GM18519 (cell line): ENCODE measurements at regions not wholly inside any gene's neighbourhood (a gene's known extent, or its start where the extent isn't known, plus 50 kb on each side); places are given as distances from the start of the nearest gene placed in this dataset.
A peak's percentile ranks its signal among the peaks of the same experiment; 100 is the strongest.
"Not testable (repeated sequence)": the region's sequence is repeated elsewhere in the genome, so short reads cannot be mapped to it uniquely, and the experiment has no call there.

Source experiments
- ATAC-seq: cut with Tn5 transposase; IDR thresholded peaks from one replicate; pipeline ENCODE4 v1.9.1; 2021; ENCODE audit warnings: mild to moderate bottlenecking, moderate library complexity; ENCODE audit not compliant: unreplicated experiment, low FRiP score

- no peak for ATAC-seq
Measured at GRCh38 chr2:7140306-7140705, 223.1 kb downstream of the RNF144A start.

- no peak for ATAC-seq
Measured at GRCh38 chr2:7145707-7146106, 228.5 kb downstream of the RNF144A start.

DNA sequence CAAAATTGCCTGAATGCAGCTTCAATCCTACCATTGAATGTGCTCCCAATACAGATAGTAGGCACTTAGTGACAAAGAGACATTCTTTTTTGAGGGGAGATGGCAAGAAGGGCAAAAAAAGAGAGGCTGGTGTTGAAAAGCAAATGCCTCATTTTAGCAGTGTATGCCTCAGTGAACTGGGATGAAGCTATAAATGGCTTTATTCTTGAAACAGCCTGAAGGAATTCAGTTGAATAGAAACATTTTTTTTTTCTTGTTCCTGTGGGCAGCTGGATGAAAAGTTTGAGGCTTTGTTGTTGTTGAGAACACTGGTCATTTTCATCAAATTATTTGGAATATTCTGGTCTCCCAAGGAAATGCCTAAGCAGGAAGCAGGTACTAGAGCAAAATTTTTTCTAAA is 228.9 kb downstream of the RNF144A start:
- ATAC-seq = no peak

DNA sequence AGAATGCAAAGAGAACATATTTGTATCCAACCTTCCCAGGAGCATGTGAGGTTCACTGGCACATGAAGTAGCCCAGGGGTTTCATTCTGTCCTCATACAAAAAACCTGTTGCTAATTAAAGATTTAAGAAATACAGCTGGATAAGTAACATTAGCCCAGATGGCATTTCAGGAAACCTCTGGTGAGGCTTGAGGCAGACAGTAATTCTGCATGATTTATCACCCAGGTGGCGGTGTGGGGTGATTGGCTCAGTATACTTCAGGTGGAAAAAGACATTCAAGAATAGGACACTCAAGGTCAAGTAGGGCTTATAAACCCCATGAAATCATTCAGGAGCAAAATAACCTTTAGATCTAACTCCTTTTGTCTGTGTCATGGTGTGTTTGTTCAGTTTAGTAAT is 237.4 kb downstream of the RNF144A start:
- ATAC-seq = no peak

GRCh38 chr2:7161501-7161900 is 244.3 kb downstream of the RNF144A start:
- no peak for ATAC-seq

DNA sequence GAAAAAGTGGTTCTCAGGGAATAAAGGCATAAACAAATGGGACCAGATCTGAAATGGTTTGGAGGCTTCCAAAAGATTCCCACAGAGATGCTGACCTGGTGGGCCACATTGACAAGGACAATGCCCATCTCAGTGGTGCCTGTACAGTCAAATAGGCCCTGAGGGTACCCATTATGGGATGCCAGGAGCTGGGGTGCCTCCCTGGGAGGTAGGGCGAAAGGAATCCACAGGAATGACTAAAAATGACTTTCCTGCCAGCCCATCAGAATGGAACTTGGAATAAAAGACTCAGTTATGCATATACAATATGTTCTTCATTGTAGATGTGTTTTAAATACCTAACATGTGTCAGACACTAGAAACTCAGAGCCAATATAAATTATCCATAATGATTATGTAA is 248.5 kb downstream of the RNF144A start:
- no peak for ATAC-seq

DNA sequence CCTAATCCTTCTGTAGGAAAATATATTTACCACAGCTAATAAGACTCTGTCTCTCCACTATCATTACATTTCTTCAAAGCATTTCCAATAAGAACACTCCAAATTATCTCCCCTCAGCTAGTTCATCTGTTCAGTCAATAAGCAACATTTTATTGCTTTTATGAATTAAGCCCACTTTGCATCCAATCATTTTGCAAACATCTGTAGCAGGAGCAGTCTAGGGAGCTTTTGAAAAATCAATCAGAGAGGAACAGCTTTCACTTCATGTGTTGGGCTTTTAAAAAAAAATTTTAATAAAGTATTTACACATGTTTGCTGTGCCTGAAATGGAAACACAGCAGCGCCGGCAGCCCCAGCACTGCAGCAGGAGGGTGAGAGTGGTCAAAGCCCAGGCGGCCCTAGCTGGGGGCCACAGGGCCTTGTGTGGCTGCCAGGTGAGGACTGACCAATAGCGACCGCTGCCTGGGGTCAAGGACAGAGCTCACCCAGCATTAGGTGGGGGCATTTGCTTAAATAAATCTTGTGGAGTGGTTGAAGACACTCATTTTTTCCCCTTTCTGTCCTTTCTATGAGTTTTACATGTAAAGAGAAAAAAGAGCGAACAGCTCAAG is 250.7 kb downstream of the RNF144A start:
- ATAC-seq = no peak

- no peak for ATAC-seq
Measured at GRCh38 chr2:7169593-7169992, 252.4 kb downstream of the RNF144A start.

GRCh38 chr2:7178996-7179395 is 261.8 kb downstream of the RNF144A start:
- not testable (repeated sequence) for ATAC-seq

DNA sequence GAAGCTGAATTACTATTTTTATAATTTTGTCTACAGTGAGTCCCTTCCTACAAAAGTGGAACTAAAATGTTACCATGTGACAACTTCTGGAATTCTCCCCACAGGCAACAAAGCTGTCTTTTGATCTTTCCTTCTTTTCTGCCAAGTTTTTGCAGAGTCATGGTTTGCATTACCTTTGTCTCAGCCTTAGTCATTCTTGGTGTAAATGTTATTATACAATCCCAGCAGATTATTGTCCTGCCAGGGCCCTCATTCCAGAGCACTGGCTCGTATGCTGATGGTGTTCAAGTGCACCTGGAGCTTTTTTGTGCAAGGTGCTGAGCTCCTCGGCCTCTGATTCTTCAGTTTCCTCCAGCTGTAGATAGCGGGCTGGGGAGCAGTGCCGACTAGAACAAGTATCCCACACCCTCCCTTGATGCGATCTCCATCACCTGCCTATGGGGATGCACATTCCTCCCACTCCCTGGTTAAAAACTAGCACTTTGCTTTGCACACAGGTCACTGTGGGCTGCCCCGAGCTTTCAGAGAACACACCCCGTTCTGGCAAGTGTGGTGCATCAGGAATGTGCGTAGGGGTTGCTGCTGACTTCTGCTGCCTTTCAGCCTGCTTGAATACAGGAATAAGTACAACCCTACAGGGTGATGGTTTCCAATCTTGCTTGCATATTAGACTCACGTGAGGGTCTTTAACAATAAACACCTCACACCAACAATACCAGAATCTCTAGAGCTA is 263.6 kb downstream of the RNF144A start:
- no peak for ATAC-seq

GRCh38 chr2:7182525-7182924 is 265.3 kb downstream of the RNF144A start:
- ATAC-seq = no peak

DNA sequence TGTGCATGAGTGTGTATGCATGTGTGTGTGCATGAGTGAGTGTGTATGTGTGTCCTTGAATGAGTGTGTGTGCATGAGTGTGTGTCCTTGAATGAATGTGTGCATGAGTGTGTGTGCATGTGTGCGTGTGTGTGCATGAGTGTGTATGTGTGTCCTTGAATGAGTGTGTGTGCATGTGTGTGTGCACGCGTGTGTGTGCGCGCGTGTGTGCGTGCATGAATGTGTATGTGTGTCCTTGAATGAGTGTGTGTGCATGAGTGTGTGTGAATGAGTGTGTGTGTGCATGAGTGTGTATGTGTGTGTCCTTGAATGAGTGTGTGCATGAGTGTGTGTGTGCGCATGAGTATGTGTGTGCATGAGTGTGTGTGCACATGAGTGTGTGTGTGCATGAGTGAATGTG is 271.9 kb downstream of the RNF144A start:
- no peak for ATAC-seq

- ATAC-seq = no peak
Measured at GRCh38 chr2:7190587-7191324, 273.5 kb downstream of the RNF144A start.

- no peak for ATAC-seq
Measured at GRCh38 chr2:7191932-7192331, 274.7 kb downstream of the RNF144A start.

DNA sequence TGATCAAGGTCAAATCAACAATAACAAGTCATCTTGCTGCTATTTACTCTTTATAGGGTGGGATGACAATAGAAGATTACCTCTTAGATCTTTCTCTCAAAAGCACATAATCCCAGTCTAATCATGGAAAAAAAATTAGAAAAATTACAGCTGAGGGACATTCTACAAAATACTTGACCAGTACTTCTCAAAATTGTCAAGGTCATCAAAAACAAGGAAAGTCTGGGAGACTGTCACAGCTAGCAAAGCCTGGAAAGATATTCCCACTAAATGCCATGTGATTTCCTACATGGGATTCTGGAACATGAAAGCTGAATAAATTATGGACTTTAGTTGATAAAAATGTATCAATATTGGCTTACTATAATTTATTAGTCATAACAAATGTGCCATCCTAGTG is 276.2 kb downstream of the RNF144A start:
- ATAC-seq = no peak

DNA sequence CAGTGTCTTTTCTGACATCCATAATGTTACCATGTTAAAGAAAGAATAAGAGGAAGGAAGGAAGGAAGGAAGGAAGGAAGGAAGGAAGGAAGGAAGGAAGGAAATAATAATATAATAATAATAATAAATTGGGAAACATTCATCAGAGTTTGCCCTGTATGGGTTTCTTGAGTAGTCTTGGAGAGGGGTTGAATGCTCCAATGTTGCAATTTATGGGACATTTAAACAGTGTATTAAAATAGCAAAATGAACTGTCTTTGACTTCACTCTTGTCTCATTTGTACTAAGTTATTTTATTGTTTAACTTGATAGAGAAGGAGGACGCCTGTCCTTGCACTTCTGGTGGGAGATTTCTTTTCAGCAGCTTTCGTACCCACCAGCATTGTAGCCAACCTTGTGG is 277.7 kb downstream of the RNF144A start:
- ATAC-seq = no peak

- no peak for ATAC-seq
Measured at GRCh38 chr2:7196883-7197282, 279.7 kb downstream of the RNF144A start.

DNA sequence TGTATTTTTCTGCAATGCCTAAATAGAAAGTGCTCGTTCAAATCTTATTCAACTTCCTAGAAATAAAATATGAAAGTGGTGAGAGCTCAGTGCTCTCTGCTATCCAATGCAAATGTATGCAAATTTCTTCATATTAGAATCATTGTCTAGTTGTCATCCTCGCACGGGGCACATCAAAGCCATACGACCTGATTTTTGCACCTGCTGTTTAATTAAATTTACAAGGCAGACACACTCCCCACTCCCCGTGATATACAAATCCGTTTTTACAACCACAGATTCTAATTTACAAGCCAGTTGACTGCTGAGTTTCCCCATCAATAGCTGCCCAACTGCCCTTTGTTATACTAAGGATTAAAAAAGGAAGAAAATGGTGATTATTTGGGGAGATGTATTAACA is 284.6 kb downstream of the RNF144A start:
- no peak for ATAC-seq

DNA sequence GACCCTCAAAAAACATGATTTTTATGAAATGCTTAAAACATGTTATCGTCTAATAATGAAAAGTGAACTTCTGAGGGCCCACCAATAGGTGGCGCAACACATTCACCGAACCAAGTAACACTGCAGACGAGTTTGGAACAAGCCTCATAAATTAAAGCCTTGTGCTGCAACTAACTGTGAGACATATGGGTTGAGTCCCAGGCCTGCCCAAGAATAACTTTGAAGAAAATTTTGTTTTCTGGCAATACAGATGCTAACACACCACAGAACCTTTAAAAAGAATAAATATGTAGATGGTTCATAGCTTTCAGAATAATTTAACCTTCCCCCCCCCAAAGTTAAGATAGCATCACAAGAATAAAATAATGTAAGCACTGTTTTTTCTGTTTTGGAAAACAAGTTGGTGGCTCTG is 285.9 kb downstream of the RNF144A start:
- peak; percentile 58 for ATAC-seq

DNA sequence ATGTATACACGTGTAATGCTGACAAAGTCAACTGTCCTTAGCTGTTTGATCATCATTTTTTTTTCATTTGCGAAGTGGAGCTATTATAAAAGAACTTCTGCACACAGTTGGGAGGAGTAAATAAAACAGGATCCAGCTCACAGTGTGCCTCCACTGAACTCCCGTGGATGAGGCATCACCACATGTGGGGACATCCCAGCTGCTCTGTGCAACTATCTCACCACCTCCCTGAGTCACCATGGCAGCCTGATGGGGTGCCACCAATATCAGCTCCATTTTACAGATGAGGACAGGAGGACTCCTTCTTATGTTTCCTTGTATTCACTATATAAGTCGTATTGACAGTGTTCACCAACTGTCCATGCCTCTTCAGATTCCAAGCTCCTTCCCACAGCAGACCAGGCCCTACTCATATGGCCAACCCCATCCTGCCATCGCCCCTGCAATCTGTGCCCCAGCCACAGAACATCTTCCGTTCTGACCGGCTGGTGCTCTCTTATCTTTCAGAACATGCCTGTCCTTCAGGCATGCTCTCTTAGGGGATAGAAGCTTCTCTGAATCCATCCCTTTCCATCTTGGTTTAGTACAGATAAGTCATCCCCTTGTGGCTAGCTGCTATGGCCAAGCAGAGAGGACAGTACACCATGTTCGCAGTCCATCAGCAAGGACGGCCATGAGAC is 288.1 kb downstream of the RNF144A start:
- ATAC-seq = no peak

DNA sequence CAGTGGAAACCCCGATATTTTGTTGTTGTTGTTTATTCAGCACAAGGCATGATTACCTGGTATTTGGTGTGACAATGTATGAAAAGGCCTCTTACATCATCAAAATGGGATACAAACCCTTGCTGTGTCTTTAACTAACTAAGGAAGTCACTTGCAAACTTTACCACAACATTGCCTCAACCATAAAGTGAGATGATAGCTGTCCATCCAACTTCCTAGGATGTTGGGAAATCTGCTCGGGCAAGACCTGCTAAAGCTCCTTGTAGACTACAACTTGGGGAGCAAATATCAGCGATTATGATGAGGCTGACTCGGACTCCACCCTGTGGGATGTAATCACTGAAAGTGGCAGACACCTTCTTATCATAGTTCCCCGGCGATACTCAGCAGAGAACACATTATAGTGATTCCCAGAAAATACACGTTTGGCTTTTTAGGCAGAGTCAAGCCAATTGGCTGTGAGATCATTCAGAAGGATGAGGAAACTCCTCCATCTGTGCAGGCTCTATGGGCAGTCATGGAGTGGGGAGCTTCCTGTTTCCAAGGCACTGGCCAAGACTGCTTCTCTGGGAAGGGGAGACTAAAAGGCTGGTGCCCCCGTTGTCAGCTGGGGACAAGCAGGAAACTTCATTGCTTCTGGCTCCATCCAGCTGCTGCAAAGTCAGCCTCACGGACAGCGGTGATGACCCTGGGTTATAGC is 289.0 kb downstream of the RNF144A start:
- no peak for ATAC-seq
